Loucy (cell line): ENCODE measurements at regions not wholly inside any gene's neighbourhood (a gene's known extent, or its start where the extent isn't known, plus 50 kb on each side); places are given as distances from the start of the nearest gene placed in this dataset.

Experiments used
- H2AFZ ChIP-seq: fragments of 200-600 bp; sonication (generic); 2 replicates; pipeline ENCODE4 v1.6.0; 2016; ENCODE audit warnings: antibody characterized with exemption, mild to moderate bottlenecking, low read length, moderate library complexity
- H3F3A ChIP-seq: fragments of 200-600 bp; 2 replicates; pipeline ENCODE4 v1.6.0; 2016; ENCODE audit warnings: antibody characterized with exemption, low read depth, mild to moderate bottlenecking
- H3K27me3 ChIP-seq: fragments of 200-600 bp; sonication (generic); 2 replicates; pipeline ENCODE4 v1.6.1; 2014; ENCODE audit warnings: low read length, mild to moderate bottlenecking; ENCODE audit not compliant: insufficient read depth, poor library complexity, severe bottlenecking
- H3K36me3 ChIP-seq: fragments of 200-600 bp; sonication (generic); 2 replicates; pipeline ENCODE4 v1.6.1; 2016; ENCODE audit warnings: low read length; ENCODE audit not compliant: insufficient read depth
- H3K4me1 ChIP-seq: fragments of 200-600 bp; sonication (generic); 2 replicates; pipeline ENCODE4 v1.5.1; 2014; ENCODE audit warnings: low read length, mild to moderate bottlenecking; ENCODE audit not compliant: insufficient read depth, poor library complexity, severe bottlenecking
- H3K4me2 ChIP-seq: fragments of 200-600 bp; sonication (generic); 2 replicates; pipeline ENCODE4 v1.6.0; 2014; ENCODE audit warnings: antibody characterized with exemption, low read length, low read depth, mild to moderate bottlenecking; ENCODE audit not compliant: poor library complexity, severe bottlenecking
- H3K4me3 ChIP-seq: fragments of 200-600 bp; sonication (generic); 2 replicates; pipeline ENCODE4 v1.5.1; 2014; ENCODE audit warnings: low read length, mild to moderate bottlenecking, mixed read lengths; ENCODE audit not compliant: poor library complexity, severe bottlenecking
- H3K79me2 ChIP-seq: fragments of 200-600 bp; sonication (generic); 2 replicates; pipeline ENCODE4 v1.6.1; 2014; ENCODE audit warnings: low read length; ENCODE audit not compliant: insufficient read depth
- H3K9ac ChIP-seq: fragments of 200-600 bp; sonication (generic); 2 replicates; pipeline ENCODE4 v1.6.0; 2014; ENCODE audit warnings: mild to moderate bottlenecking, low read depth, low read length, moderate library complexity; ENCODE audit not compliant: poor library complexity, severe bottlenecking
- H3K9me2 ChIP-seq: fragments of 200-600 bp; sonication (generic); replicated peaks from 2 replicates; pipeline ENCODE4 v1.6.1; 2016; ENCODE audit warnings: low read depth, low read length, mixed read lengths
- H3K9me3 ChIP-seq: fragments of 200-600 bp; sonication (generic); 2 replicates; pipeline ENCODE4 v1.6.1; 2014; ENCODE audit warnings: mild to moderate bottlenecking, antibody characterized with exemption, low read length, low read depth; ENCODE audit not compliant: insufficient read depth
- H4K20me1 ChIP-seq: fragments of 200-600 bp; sonication (generic); 2 replicates; pipeline ENCODE4 v1.6.0; 2014; ENCODE audit warnings: antibody characterized with exemption, low read length, mild to moderate bottlenecking; ENCODE audit not compliant: insufficient read depth, poor library complexity, severe bottlenecking
- EZH2phosphoT487 ChIP-seq: fragments of 200-600 bp; IDR thresholded peaks from 2 replicates; pipeline ENCODE4 v1.6.1; 2018; ENCODE audit warnings: antibody characterized with exemption, mild to moderate bottlenecking, moderate library complexity, borderline replicate concordance
- TF ChIP-seq, protein P1 (sequence below): fragments of 200-600 bp; sonication (generic); conservative IDR thresholded peaks from 2 replicates; pipeline ENCODE4 v1.5.1; 2014; ENCODE audit warnings: mild to moderate bottlenecking, antibody characterized with exemption, low read length

DNA sequence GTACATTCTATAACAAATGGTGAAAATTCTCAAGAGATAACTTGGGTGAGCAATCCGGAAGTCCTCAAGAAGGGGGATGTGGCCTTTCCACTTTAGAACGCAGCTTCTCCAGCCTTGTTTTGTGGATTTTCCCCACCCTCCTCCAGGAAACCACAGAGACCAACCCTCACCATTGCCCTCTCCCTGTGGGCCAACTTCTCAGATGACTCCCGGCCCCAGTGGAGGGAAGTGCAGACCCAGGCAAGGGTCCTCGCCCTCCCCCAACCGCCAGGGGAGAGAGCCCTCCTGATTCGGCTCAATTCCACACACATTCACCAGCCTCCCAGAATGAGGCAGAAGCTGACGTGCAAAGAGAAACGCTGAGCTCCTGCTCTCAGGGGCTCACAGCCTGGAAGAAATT is 277.2 kb downstream of the EIPR1 start:
- H3K9me2 ChIP-seq, result no peaks in the 10 kb centered on the region
- H3K4me2 ChIP-seq, result no peak overlapping the region
- H3K4me1 ChIP-seq, result no peaks in the 10 kb centered on the region
- no peaks in the 10 kb centered on the region for H3K27me3 ChIP-seq
- no peaks in the 10 kb centered on the region for H4K20me1 ChIP-seq
- H3K36me3 ChIP-seq, result no peaks in the 10 kb centered on the region
- no peak overlapping the region for H2AFZ ChIP-seq
- H3F3A ChIP-seq, result no peaks in the 10 kb centered on the region
- no peak overlapping the region for H3K4me3 ChIP-seq
- no peaks in the 10 kb centered on the region for H3K79me2 ChIP-seq
- no peaks in the 10 kb centered on the region; the same call in 1 of the 2 replicates for H3K9me3 ChIP-seq
- TF ChIP-seq, protein P1, sequence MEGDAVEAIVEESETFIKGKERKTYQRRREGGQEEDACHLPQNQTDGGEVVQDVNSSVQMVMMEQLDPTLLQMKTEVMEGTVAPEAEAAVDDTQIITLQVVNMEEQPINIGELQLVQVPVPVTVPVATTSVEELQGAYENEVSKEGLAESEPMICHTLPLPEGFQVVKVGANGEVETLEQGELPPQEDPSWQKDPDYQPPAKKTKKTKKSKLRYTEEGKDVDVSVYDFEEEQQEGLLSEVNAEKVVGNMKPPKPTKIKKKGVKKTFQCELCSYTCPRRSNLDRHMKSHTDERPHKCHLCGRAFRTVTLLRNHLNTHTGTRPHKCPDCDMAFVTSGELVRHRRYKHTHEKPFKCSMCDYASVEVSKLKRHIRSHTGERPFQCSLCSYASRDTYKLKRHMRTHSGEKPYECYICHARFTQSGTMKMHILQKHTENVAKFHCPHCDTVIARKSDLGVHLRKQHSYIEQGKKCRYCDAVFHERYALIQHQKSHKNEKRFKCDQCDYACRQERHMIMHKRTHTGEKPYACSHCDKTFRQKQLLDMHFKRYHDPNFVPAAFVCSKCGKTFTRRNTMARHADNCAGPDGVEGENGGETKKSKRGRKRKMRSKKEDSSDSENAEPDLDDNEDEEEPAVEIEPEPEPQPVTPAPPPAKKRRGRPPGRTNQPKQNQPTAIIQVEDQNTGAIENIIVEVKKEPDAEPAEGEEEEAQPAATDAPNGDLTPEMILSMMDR, result no peak
- no peak for TF ChIP-seq EZH2phosphoT487
- H3K9ac ChIP-seq, result no peak overlapping the region

DNA sequence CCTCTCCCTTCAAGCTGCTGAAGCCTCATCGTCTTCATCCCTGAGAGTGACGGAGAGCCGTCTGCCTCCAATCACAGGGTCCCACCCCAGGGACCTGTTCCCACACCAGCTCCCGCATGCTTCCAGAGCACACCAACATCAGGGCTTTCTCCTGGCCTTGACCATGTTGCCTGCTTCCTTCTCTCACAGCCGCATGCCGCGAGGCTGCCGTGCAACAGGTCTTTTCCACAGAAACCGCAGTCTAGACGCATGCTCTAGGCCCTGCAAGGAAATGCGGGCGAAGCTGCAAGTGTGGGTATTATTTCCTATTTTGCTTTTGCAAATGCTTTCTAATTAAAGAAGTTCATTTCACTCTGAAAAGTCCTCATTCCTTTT is 277.8 kb downstream of the EIPR1 start:
- H3K9me2 ChIP-seq, result no peaks in the 10 kb centered on the region
- H3K79me2 ChIP-seq, result no peaks in the 10 kb centered on the region
- H3K4me3 ChIP-seq, result no peak overlapping the region
- H3K9ac ChIP-seq, result no peak overlapping the region
- H2AFZ ChIP-seq, result no peak overlapping the region
- TF ChIP-seq EZH2phosphoT487, result no peak
- TF ChIP-seq, protein P1, result no peak
- no peaks in the 10 kb centered on the region for H4K20me1 ChIP-seq
- H3F3A ChIP-seq, result no peaks in the 10 kb centered on the region
- H3K4me2 ChIP-seq, result no peak overlapping the region
- H3K36me3 ChIP-seq, result no peaks in the 10 kb centered on the region
- H3K27me3 ChIP-seq, result no peaks in the 10 kb centered on the region
- H3K4me1 ChIP-seq, result no peaks in the 10 kb centered on the region
- H3K9me3 ChIP-seq, result no peaks in the 10 kb centered on the region; the same call in 1 of the 2 replicates

DNA sequence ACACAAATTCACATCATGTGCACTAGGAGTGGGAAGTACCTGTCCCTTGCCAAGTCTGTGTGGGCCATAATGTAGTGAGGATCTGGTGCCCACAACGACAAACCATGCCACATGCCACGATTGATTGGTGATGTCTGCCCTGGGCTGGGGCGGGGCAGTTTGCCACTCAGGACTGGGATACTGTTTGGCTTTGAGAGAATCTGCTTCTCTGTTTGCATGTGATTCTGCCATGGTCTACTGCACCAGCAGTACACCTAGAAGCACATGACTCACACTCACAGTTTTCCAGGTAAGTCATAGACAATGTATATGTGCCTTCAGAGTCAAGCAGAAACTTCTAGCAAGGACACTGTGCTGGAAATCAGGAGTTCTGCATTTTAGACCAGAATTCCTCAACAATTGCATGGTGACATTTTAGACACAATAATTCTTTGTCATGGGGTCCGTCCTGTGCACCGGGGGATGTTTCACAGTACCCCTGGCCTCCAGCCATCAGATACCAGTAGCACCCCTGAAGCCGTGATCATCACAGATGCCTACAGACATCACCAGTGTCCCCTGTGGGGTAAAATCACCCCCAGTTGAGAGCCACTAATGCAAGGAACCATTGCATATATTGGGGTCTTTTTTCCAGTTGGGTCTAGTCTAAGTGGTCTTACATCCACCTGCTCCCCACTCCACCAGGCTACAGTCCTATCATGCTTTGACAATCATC is 278.3 kb downstream of the EIPR1 start:
- Histone ChIP-seq H3K4me3 (no peak overlapping the region), H3K9ac (no peak overlapping the region), H3K9me3 (no peaks in the 10 kb centered on the region; the same call in 1 of the 2 replicates), H3K27me3 (no peaks in the 10 kb centered on the region), H3K9me2 (no peaks in the 10 kb centered on the region), H3K4me2 (no peak overlapping the region), H3F3A (no peaks in the 10 kb centered on the region), H2AFZ (no peak overlapping the region), H3K4me1 (no peaks in the 10 kb centered on the region), H3K36me3 (no peaks in the 10 kb centered on the region), H3K79me2 (no peaks in the 10 kb centered on the region), H4K20me1 (no peaks in the 10 kb centered on the region)
- TF ChIP-seq EZH2phosphoT487, result no peak
- TF ChIP-seq, protein P1, result no peak
